GM10266 (cell line): ENCODE measurements at regions not wholly inside any gene's neighbourhood (a gene's known extent, or its start where the extent isn't known, plus 50 kb on each side); places are given as distances from the start of the nearest gene placed in this dataset.
A peak's percentile ranks its signal among the peaks of the same experiment; 100 is the strongest.

Experiments
- DNase-seq: peaks from one replicate; pipeline ENCODE4 v3.0.0; 2012; ENCODE audit errors: extremely low spot score
- TF ChIP-seq, protein P1 (sequence below): IDR thresholded peaks from 2 replicates; pipeline ENCODE4 v1.5.1; 2012; ENCODE audit warnings: mild to moderate bottlenecking, low read depth; ENCODE audit not compliant: control insufficient read depth, insufficient read depth; ENCODE audit errors: missing control alignments

DNA sequence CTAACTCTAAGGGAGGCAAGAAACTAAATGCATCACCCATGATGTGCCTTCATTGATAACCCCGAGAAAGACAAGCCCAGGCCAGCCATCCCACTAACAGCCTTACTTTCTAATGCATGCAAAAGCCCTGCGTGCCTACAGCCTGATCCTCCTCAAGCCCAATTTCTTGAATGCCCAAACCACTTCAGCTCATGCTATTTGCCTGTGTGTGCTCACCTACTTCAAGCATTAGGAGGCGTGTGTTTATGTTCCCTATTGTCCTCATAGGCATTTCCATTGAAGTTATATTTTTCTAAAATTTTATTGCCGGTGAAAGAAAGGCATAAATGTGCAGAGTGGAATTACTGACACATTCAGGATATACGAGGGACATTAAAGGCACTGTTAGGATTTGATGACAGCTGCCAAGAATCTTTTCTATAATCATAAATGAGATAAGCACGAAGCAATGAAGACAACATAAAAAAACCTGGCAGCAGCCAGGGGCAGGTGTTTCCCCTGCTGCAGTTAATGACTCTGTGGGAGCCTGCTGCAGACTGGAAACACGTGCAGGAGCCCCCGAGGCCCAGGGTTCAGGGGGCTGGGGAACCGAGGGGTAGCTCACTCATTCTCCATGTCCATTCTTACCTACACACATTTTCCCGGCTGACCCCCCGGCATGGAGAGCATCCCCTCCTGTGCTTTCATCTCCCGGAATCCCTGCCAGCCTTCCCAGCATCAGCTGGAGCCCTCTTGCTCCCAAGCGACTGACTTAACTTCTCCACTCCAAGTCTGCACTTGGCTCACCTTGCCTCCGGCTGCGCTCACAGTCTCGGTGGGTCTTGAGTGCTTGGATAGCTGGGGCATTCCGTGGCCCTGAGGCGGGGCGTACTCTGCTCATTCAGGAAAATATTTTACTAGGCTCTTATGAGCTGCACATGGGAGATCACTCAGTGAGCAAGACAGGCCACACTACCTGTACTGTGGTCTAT is 292.3 kb upstream of the SIX2 start:
- TF ChIP-seq, protein P1, sequence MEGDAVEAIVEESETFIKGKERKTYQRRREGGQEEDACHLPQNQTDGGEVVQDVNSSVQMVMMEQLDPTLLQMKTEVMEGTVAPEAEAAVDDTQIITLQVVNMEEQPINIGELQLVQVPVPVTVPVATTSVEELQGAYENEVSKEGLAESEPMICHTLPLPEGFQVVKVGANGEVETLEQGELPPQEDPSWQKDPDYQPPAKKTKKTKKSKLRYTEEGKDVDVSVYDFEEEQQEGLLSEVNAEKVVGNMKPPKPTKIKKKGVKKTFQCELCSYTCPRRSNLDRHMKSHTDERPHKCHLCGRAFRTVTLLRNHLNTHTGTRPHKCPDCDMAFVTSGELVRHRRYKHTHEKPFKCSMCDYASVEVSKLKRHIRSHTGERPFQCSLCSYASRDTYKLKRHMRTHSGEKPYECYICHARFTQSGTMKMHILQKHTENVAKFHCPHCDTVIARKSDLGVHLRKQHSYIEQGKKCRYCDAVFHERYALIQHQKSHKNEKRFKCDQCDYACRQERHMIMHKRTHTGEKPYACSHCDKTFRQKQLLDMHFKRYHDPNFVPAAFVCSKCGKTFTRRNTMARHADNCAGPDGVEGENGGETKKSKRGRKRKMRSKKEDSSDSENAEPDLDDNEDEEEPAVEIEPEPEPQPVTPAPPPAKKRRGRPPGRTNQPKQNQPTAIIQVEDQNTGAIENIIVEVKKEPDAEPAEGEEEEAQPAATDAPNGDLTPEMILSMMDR = no peak
- DNase-seq = no peak

DNA sequence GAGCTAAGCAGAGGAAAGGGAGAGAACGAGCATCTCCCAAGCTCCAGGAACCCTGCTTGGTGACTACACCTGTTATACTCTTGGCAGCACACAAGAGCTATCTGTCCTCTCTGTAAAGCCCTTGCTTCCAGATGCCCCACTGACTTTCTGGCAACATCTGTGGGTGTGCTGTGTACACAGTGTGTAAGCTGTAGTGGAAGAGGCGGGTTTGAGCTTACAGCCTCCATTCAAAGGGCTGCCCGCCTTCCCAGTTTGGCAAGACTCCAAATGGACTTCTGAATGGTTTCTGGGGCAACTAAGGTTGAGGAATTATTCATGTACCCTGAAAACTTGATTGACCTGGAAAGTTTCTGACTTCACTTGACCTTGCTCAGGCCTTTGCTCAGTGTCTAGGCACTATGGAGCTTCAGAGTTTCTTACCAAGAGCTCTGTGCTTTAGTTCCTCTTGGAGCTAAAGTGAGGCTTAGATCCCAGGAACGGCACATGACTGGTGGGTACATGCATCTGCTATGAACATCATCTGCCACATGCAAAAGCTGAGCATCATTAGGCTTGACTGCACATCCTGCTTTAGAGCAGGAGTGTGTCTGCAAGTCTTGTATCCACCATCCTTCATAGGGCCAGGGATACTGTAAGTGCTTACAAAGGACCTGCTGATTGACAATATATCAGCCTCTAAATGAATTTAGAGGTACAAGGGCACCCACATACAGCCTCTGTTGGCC is 290.9 kb upstream of the SIX2 start:
- TF ChIP-seq, protein P1 = no peak
- no peak for DNase-seq

DNA sequence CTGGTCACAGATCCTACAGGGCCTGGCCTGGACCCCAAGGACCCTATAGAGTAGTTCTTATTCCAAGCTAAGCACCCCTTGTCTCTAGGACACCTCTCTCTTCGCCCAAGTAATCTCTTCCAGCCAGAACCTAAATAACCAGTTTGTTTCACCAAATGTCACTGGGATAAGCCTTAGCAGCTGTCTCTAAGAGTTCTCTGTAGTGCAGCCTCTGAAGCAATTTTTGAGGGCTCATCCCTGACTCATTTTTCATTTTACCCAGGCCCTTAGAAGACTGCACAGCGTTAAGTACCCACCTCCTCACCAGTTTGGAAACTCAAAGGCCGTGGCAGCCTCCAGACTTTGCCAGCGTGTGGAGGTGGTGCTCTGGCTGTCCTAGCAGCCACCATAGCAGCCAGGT is 290.1 kb upstream of the SIX2 start:
- TF ChIP-seq, protein P1 = no peak
- DNase-seq = no peak

DNA sequence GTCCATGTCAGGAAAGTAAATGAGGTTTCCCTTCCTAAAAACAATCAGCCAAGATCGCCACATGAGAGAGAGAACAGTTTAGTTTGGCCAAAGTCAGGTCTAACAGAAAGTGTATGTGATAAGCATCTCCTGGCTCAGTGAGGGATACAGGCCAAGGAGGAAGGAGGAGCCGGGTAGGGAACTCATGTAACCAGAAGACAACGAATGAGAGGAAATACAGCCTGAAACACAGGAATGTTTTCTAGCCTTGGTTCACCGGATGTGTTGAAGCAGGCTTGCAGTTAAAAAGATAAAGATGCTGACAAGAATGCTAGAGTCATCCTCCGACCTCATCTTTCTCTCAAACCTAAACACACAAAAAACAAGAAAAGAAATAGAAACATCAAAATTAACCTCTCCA is 283.9 kb upstream of the SIX2 start:
- TF ChIP-seq, protein P1 = no peak
- DNase-seq = no peak

DNA sequence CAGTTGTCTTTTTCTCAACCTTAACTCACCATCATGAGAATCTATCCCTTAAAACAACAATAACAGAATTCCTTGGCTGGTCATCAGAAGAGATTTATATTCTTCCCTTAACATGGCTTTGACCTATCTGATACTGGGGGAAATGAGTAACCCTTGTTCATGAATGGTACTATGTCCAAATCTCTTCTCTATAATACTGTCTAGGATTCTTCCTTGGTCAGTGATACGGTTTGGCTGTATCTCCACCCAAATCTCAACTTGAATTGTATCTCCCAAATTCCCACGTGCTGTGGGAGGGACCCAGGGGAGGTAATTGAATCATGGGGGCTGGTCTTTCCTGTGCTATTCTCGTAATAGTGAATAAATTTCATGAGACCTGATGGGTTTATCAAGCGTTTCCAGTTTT is 282.0 kb upstream of the SIX2 start:
- TF ChIP-seq, protein P1 = no peak
- DNase-seq = no peak

DNA sequence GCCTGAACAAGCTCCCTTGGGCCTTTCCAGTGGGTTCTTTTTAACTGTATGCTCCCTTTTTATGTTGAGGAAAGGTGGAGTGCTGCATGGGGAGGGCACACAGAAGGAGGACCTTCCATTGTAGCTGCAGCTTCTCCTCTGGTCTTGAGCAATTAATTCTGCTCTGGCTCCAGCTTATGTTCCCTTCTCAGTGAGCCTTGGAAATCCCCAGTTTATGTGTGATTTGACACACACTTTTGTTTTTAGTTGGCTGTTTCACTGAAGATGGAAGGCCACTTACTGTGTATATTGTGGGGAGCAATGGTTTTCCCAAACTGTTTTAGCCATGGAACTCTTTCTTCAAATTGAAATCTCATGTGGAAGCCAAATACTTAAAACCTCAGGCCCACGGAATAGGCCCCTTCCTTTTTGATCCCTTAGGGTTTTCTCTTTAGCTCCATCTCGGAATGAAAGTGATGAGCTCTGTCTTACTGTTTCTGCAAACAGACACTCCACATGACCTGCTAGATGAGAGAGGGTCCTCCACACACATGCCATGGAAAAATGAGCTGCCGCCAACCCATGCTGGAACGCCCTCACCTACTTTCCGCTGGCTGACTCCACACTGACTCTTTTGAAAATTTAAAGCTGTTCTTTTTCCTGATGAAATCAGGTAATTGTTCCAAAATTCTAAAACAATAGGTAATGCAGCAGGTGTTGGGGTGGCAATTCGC is 280.9 kb upstream of the SIX2 start:
- DNase-seq = peak; percentile 20
- TF ChIP-seq, protein P1 = no peak
